ENCODE measurements at regions not wholly inside any gene's neighbourhood (a gene's known extent, or its start where the extent isn't known, plus 50 kb on each side); places are given as distances from the start of the nearest gene placed in this dataset.

DNA sequence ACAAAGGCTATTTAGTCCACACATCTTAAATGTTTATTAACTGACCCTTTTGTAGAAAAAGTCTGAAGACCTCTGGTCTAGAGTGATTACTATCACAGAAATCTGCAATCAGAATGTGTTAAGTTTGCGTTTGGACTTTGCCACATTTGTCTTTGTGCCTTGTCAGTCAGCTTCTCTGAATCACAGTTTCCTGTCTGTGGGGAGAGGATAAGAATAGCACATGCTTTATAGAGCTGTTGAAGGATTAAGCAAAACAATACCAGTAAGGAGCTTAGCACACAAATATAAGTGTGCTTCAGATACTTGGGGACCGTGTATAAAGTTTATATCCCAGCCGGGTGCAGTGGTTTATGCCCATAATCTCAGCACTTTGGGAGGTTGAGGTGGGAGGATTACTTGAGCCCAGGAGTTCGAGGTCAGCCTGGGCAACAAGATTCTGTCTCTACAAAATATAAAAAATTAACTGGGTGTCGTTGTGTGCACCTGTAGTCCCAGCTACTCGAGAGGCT, 63.0 kb upstream of the BTG1 start:
- DNase-seq: peak; percentile 67

DNA sequence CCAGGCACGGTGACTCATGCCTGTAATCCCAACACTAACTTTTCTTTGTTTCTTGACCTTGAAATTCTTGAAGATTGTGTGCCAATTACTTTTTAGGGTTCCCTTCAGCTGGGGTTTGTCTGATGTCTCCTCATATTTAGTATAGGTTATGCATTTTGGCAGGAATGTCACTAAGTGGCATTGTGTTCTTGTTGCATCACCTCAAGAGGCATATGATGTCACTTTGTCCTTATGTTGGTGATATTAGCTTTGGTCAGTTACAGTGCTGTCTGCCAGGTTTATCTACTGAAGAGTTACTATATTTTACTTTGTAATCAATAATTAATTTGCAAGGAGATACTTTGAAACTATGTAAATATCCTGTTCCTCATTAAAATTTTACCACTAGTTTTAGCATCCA, 61.0 kb upstream of the BTG1 start:
- no peak for DNase-seq

DNA sequence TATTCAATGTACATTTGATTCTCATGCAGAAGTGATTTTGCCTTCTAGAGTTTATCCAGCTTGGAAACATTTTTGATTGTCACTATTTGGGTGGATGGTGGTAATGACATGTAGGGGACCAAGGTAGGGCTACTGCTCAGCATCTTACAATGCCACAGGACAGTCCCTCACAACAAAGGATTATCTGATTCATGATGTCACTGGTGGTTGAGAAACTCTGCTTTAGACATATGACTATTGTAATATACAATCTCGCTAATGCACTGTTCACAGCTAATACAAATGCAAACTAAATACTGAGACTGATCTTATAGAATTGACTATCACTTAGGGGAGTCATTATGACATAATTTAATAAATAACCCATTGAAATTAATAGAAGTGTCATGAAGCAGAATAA, 60.4 kb upstream of the BTG1 start:
- no peak for DNase-seq

DNA sequence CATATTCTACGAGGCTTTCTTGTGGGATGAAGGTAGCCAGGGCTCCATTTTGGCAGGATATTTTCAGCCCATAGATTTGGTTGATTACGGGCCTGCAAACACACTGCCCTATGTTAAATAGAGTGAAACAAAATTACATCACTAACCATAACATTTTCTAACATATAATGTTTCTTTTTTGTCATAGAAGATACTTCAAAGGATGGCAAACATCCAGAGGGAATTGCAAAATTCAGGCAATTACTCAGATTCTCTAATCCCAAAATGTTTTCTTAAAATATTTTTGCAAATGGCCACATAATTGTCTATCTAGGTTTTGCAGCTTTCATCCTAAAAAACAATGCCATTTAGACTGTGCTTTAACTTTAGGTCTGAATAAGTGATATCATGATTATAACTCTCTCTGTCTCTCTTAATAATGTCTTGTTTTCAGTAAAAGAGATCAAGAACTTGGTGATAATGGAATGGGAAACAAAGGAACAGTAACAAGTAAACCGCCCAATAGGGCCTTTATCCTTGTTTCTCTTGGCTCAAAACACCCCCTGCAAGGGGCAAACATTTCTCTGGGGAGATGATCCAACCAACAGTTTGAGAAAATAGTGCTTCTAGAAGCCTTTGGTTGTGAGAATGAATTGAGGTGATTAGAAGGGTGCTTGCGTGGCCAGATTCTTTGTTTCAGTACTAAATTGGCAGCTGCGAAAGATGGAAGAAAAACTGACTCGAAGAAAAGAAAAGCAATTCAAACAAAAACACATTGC, 54.4 kb upstream of the BTG1 start:
- no peak for DNase-seq

DNA sequence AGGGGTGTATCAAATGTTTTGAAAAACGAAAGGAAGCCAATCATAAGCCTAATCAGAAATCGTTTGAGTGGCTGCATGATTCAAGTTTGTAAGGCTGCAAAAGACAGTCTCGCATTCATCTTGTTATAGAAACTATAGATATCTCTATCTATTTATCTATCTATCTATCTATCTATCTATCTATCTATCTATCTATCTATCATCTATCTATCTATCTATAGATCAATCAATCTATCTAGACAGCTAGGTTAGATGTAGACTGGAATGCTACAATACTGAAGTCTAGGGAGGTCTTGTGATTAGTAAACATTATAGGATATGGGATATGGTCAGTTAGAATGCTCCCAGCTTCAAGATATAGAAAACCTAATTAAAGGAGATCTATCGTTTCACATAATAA, 52.2 kb upstream of the BTG1 start:
- no peak for DNase-seq

DNA sequence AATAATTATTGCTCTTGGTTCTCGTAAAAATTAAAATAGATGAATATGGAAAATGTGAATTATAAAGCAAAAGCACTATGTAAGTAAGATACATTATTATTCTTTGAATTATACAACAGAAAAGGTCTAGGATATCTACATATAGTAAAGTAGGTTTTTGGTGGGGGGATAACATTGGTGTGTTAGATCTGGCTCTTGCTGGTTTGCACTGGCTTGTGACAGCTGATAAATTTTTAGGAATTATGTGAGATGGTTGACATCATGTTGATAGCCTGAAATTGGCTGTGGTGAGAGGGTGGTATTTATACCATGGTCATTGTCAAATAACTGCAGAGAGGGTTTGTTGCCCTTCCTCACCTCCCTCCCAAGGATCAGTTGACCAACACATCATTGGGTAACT, 50.7 kb upstream of the BTG1 start:
- DNase-seq: no peak

All from CD4-positive, alpha-beta T cell treated with Interleukin-21 for 1 hour (primary cell).